AG04449 (cell line): ENCODE measurements at regions not wholly inside any gene's neighbourhood (a gene's known extent, or its start where the extent isn't known, plus 50 kb on each side); places are given as distances from the start of the nearest gene placed in this dataset.

Experiments
- CTCF ChIA-PET: fragments of 350-600 bp; formaldehyde crosslinking; extraction: SDS; loops from one replicate; lab custom pipeline; 2021; ENCODE audit warnings: antibody characterized with exemption; lab: Yijun Ruan, JAX
- POLR2A ChIA-PET: fragments of 400-600, 350-600 bp; formaldehyde crosslinking; extraction: SDS; loops from one replicate; lab custom pipeline; 2020; ENCODE audit warnings: antibody characterized with exemption, inconsistent platforms; lab: Yijun Ruan, JAX
- DNase-seq: peaks from one replicate; pipeline ENCODE4 v3.0.0-alpha.2; 2010; ENCODE audit warnings: low read depth, low spot score
- H3K4me3 ChIP-seq: 2 replicates; pipeline ENCODE4 v1.5.1; 2011; ENCODE audit warnings: low read depth, mild to moderate bottlenecking, control low read depth, low read length
- CTCF ChIP-seq: IDR thresholded peaks from one replicate; pipeline ENCODE4 v1.5.1; 2011; ENCODE audit warnings: mild to moderate bottlenecking, moderate library complexity, low read length, control low read depth, inconsistent platforms; ENCODE audit not compliant: insufficient read depth; ENCODE audit errors: missing control alignments

GRCh38 chr11:50412832-50413231, 380.2 kb downstream of the OR4C45 start:
- DNase-seq = no peak
- no peak overlapping the region for H3K4me3 ChIP-seq
- POLR2A ChIA-PET = no interaction called here
- no peak for TF ChIP-seq CTCF
- CTCF ChIA-PET = no interaction called here

GRCh38 chr11:50423208-50423607, 390.5 kb downstream of the OR4C45 start:
- no peak for DNase-seq
- no peak for TF ChIP-seq CTCF
- ChIA-PET POLR2A (no interaction called here), CTCF (no interaction called here)
- H3K4me3 ChIP-seq = no peak overlapping the region
